ENCODE measurements at regions not wholly inside any gene's neighbourhood (a gene's known extent, or its start where the extent isn't known, plus 50 kb on each side); places are given as distances from the start of the nearest gene placed in this dataset.

GRCh38 chr1:78280626-78281025 is 210.1 kb upstream of the PTGFR start:
- H3K27ac ChIP-seq: no peak overlapping the region
- H3K36me3 ChIP-seq: no peaks in the 10 kb centered on the region
- no peak for DNase-seq (ENCODE audit: low spot score)
- TF ChIP-seq POLR2A (IDR thresholded peaks at IDR 0.05) (no peak), POLR2AphosphoS5 (IDR thresholded peaks at IDR 0.05) (no peak), CTCF (IDR thresholded peaks at IDR 0.05) (no peak)
- intact Hi-C loops (cut with DNase I): no loop called here
- WGBS: 62% methylated on average over 2 of the region's 2 CpGs
- H3K4me3 ChIP-seq: no peak overlapping the region
- no peaks in the 10 kb centered on the region for H3K4me1 ChIP-seq (replicated peaks)
- no peaks in the 10 kb centered on the region for H3K27me3 ChIP-seq (replicated peaks; ENCODE audit: insufficient read depth)
- no peaks in the 10 kb centered on the region for H3K9me3 ChIP-seq

- Histone ChIP-seq H3K9me3 (no peaks in the 10 kb centered on the region), H3K36me3 (no peaks in the 10 kb centered on the region), H3K4me1 (replicated peaks) (no peaks in the 10 kb centered on the region), H3K27ac (no peak overlapping the region), H3K27me3 (replicated peaks; ENCODE audit: insufficient read depth) (no peaks in the 10 kb centered on the region), H3K4me3 (no peak overlapping the region)
- TF ChIP-seq POLR2AphosphoS5 (IDR thresholded peaks at IDR 0.05) (no peak), CTCF (IDR thresholded peaks at IDR 0.05) (no peak), POLR2A (IDR thresholded peaks at IDR 0.05) (no peak)
- DNase-seq (ENCODE audit: low spot score): no peak
- 76% methylated on average over 1 of the region's 1 CpG for WGBS
- intact Hi-C loops (cut with DNase I): no loop called here
These were observed 209.2 kb upstream of the PTGFR start for GRCh38 chr1:78281580-78281979.

GRCh38 chr1:78283691-78284090 is 207.1 kb upstream of the PTGFR start:
- intact Hi-C loops (cut with DNase I): no loop called here

GRCh38 chr1:78284354-78284753 is 206.4 kb upstream of the PTGFR start:
- H3K27me3 ChIP-seq (replicated peaks; ENCODE audit: insufficient read depth): no peaks in the 10 kb centered on the region
- no peaks in the 10 kb centered on the region for H3K4me1 ChIP-seq (replicated peaks)
- H3K36me3 ChIP-seq: no peaks in the 10 kb centered on the region
- no peak overlapping the region for H3K4me3 ChIP-seq
- H3K27ac ChIP-seq: no peak overlapping the region
- DNase-seq (ENCODE audit: low spot score): no peak
- intact Hi-C loops (cut with DNase I): no loop called here
- 70% methylated on average over 1 of the region's 1 CpG for WGBS
- no peaks in the 10 kb centered on the region for H3K9me3 ChIP-seq
- TF ChIP-seq POLR2AphosphoS5 (IDR thresholded peaks at IDR 0.05) (no peak), POLR2A (IDR thresholded peaks at IDR 0.05) (no peak), CTCF (IDR thresholded peaks at IDR 0.05) (no peak)

More at GRCh38 chr1:78283691-78284090, 207.1 kb upstream of the PTGFR start:
- H3K4me1 ChIP-seq (replicated peaks): no peaks in the 10 kb centered on the region
- WGBS: 35% methylated on average over 2 of the region's 2 CpGs
- no peaks in the 10 kb centered on the region for H3K9me3 ChIP-seq
- no peaks in the 10 kb centered on the region for H3K36me3 ChIP-seq
- DNase-seq (ENCODE audit: low spot score): no peak
- TF ChIP-seq POLR2A (IDR thresholded peaks at IDR 0.05) (no peak), CTCF (IDR thresholded peaks at IDR 0.05) (no peak), POLR2AphosphoS5 (IDR thresholded peaks at IDR 0.05) (no peak)
- no peak overlapping the region for H3K27ac ChIP-seq
- no peak overlapping the region for H3K4me3 ChIP-seq
- no peaks in the 10 kb centered on the region for H3K27me3 ChIP-seq (replicated peaks; ENCODE audit: insufficient read depth)

DNA sequence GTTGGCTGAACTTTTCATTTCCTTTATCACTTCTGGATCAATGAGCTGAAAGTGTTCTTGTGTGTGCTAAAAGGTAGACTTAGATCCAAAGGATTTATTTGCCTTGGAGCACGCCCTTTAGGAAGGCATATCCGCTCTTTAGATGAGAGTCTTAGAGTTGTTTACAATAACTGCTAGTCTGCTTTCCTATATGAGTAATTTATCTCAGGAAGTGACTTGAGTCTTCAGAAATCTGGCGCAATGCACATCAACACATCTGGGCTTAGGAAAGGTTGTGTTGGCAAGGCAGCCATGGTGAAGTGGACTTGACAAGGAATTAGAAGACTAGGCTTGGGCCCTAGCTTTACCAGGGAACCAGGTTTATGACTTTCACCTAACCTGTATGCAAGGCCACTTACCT is 204.1 kb upstream of the PTGFR start:
- intact Hi-C loops (cut with DNase I): no loop called here
- Histone ChIP-seq H3K27me3 (replicated peaks; ENCODE audit: insufficient read depth) (no peaks in the 10 kb centered on the region), H3K4me3 (no peak overlapping the region), H3K27ac (no peak overlapping the region), H3K9me3 (no peaks in the 10 kb centered on the region), H3K4me1 (replicated peaks) (no peaks in the 10 kb centered on the region), H3K36me3 (no peaks in the 10 kb centered on the region)
- WGBS: 80% methylated on average over 3 of the region's 3 CpGs
- DNase-seq (ENCODE audit: low spot score): no peak
- TF ChIP-seq CTCF (IDR thresholded peaks at IDR 0.05): no peak
- TF ChIP-seq POLR2AphosphoS5 (IDR thresholded peaks at IDR 0.05): no peak
- TF ChIP-seq POLR2A (IDR thresholded peaks at IDR 0.05): no peak

Measured in prostate gland (tissue), 2 donors.